ENCODE measurements at regions not wholly inside any gene's neighbourhood (a gene's known extent, or its start where the extent isn't known, plus 50 kb on each side); places are given as distances from the start of the nearest gene placed in this dataset.

DNA sequence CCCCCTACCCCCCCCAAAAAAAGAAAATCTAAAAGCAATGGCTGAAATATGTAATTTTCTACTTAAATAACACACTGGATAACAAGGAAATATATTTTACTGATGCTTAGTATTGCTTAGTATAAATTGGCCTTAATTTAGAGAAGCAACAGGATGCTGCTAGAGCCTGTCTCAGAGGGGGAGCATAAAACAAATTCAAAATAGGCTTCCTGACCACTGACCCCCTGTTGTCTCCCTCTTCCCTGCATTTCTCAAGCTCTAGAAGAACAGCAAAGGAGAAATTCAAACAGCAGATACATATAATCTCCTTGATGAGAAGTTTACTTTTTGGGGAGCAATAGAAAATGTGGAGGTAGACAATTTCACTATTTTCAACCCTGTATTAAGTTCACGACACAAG, 631.1 kb upstream of the GJE1 start:
- DNase-seq (no peak), ATAC-seq (no peak)
- Histone ChIP-seq H3K36me3 (no peaks in the 10 kb centered on the region), H3K4me1 (no peaks in the 10 kb centered on the region), H3K9me3 (peaks cover 0 to 9% (median 0%) of the 10 kb centered on the region in 3 donors), H3K27me3 (no peaks in the 10 kb centered on the region), H3K27ac (no peak overlapping the region), H3K4me3 (no peak overlapping the region)
- in situ Hi-C loops (cut with MboI; ENCODE audit: low sequenced_read_pairs in 4 of 4): no loop called here
- TF ChIP-seq POLR2A (IDR thresholded peaks at IDR 0.05): no peak
- TF ChIP-seq, protein P1, sequence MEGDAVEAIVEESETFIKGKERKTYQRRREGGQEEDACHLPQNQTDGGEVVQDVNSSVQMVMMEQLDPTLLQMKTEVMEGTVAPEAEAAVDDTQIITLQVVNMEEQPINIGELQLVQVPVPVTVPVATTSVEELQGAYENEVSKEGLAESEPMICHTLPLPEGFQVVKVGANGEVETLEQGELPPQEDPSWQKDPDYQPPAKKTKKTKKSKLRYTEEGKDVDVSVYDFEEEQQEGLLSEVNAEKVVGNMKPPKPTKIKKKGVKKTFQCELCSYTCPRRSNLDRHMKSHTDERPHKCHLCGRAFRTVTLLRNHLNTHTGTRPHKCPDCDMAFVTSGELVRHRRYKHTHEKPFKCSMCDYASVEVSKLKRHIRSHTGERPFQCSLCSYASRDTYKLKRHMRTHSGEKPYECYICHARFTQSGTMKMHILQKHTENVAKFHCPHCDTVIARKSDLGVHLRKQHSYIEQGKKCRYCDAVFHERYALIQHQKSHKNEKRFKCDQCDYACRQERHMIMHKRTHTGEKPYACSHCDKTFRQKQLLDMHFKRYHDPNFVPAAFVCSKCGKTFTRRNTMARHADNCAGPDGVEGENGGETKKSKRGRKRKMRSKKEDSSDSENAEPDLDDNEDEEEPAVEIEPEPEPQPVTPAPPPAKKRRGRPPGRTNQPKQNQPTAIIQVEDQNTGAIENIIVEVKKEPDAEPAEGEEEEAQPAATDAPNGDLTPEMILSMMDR (IDR thresholded peaks at IDR 0.05 in 4 of 5, conservative IDR thresholded peaks at IDR 0.05 in 1 of 5): no peak
- intact Hi-C loops (cut with DNase I; ENCODE audit: low total_unique reads): no loop called here

DNA sequence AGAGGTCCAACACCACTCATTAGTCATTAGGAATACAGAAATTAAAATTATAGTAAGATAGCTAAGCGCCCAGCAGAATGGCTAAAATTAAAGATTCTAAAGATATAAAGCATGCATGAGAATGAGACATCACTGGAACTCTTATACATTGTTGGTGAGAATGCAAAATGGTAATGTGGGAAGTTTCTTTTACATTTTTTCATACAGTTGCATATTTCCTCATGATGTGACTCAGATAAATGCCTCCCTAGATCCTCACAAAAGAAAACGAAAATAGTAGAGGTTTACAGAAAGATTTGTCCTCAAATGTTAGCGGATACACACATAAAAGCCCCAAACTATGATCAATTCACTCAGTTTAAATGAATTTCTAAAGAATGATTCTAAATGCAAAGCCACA, 633.7 kb upstream of the GJE1 start:
- Histone ChIP-seq H3K4me1 (no peaks in the 10 kb centered on the region), H3K27ac (no peak overlapping the region), H3K36me3 (no peaks in the 10 kb centered on the region), H3K27me3 (no peaks in the 10 kb centered on the region), H3K4me3 (no peak overlapping the region), H3K9me3 (no peaks in the 10 kb centered on the region)
- DNase-seq (no peak), ATAC-seq (no peak)
- TF ChIP-seq, protein P1 (IDR thresholded peaks at IDR 0.05 in 4 of 5, conservative IDR thresholded peaks at IDR 0.05 in 1 of 5): no peak
- no peak for TF ChIP-seq POLR2A (IDR thresholded peaks at IDR 0.05)
- in situ Hi-C loops (cut with MboI; ENCODE audit: low sequenced_read_pairs in 4 of 4): no loop called here
- intact Hi-C loops (cut with DNase I; ENCODE audit: low total_unique reads): no loop called here

DNA sequence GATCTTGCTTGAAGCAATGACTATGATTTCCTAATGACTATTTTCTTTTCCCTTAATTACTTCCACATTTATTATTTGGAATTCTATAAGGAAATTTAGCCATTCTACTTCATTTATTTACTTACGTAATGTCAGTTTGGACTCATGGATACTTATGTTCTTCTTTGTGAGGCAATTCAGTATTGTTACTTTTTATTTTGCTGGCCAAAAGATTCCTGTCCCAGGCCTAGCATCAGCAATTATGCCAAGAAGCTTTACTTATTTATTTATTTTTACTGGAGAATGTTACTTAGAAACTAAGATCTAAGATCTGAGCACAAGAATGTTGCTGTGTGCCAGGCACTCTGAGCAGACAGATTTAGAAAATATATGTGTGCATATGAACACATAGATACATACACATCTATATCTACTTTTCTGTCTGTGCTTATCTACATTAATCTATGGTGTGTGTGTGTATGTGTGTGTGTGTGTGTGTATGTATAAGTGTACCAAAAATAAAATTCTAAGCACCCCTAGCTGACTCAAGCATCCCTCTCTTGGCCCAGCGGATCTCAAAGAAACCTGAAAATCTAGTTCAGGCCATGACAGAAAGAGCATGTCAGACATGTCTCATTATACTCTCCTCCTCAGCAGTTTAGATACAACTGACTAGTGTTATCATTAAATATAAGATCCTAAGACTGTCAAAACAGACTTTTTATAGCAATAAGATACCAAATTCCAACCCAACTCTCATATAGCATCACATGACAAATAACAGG, 640.0 kb upstream of the GJE1 start:
- no peak for TF ChIP-seq POLR2A (IDR thresholded peaks at IDR 0.05)
- no peak for DNase-seq
- Histone ChIP-seq H3K4me1 (no peaks in the 10 kb centered on the region), H3K27me3 (no peaks in the 10 kb centered on the region), H3K4me3 (no peak overlapping the region), H3K27ac (no peak overlapping the region), H3K36me3 (no peaks in the 10 kb centered on the region), H3K9me3 (no peaks in the 10 kb centered on the region)
- ATAC-seq: no peak
- intact Hi-C loops (cut with DNase I; ENCODE audit: low total_unique reads) (no loop called here), in situ Hi-C loops (cut with MboI; ENCODE audit: low sequenced_read_pairs in 4 of 4) (no loop called here)

DNA sequence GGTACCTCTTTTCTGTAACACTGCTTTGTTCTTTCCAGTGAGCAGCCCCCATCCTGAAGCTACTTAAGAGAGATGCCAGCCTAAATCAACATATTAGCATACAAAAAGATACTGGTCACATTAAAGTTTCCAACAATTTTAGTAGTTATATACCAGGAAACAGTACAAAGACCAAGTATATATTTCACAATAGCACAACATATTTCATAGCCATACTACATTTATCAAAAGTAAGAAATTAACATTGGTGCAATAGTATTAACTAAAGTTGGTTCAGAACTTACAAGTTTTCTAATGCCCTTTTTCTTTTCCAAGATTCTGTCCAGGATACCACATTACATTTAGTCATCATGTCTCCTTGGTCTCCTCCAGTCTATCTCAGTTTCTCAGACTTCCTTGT, 641.0 kb upstream of the GJE1 start:
- intact Hi-C loops (cut with DNase I; ENCODE audit: low total_unique reads): no loop called here
- H3K4me1 ChIP-seq: no peaks in the 10 kb centered on the region
- in situ Hi-C loops (cut with MboI; ENCODE audit: low sequenced_read_pairs in 4 of 4): no loop called here
- DNase-seq (no peak), ATAC-seq (no peak)
- H3K4me3 ChIP-seq: no peak overlapping the region
- no peaks in the 10 kb centered on the region for H3K27me3 ChIP-seq
- no peak overlapping the region for H3K27ac ChIP-seq
- H3K9me3 ChIP-seq: no peaks in the 10 kb centered on the region
- no peaks in the 10 kb centered on the region for H3K36me3 ChIP-seq
- TF ChIP-seq, protein P1 (IDR thresholded peaks at IDR 0.05 in 4 of 5, conservative IDR thresholded peaks at IDR 0.05 in 1 of 5): no peak

DNA sequence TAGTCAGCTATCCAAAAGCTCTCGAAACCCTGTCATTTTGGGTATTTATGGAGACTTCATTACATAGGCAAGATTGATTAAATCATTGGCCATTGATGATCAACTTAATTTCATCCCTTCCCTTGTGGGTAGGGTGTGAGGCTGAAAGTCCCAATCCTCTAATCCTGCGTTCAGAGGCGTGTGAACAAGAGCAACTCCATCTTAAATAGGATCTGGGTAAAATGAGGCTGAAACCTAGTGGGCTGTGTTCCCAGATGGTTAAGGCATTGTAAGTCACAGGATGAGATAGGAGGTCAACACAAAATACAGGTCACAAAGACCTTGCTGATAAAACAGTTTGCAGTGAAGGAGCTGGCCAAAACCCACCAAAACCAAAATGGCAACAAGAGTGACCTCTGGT, 641.7 kb upstream of the GJE1 start:
- Histone ChIP-seq H3K4me3 (no peak overlapping the region), H3K9me3 (no peaks in the 10 kb centered on the region), H3K27me3 (no peaks in the 10 kb centered on the region), H3K36me3 (no peaks in the 10 kb centered on the region), H3K27ac (no peak overlapping the region), H3K4me1 (no peaks in the 10 kb centered on the region)
- intact Hi-C loops (cut with DNase I; ENCODE audit: low total_unique reads) (no loop called here), in situ Hi-C loops (cut with MboI; ENCODE audit: low sequenced_read_pairs in 4 of 4) (no loop called here)
- no peak for DNase-seq
- ATAC-seq: no peak
- TF ChIP-seq POLR2A (IDR thresholded peaks at IDR 0.05): no peak
- TF ChIP-seq, protein P1 (IDR thresholded peaks at IDR 0.05 in 4 of 5, conservative IDR thresholded peaks at IDR 0.05 in 1 of 5): no peak
